GM13976 (cell line): ENCODE measurements at regions not wholly inside any gene's neighbourhood (a gene's known extent, or its start where the extent isn't known, plus 50 kb on each side); places are given as distances from the start of the nearest gene placed in this dataset.
"Not testable (repeated sequence)": the region's sequence is repeated elsewhere in the genome, so short reads cannot be mapped to it uniquely, and the experiment has no call there.

ENCODE experiments used
- DNase-seq: peaks from one replicate; pipeline ENCODE4 v3.0.0; 2012; ENCODE audit warnings: low spot score
- in situ Hi-C: fragments of 300-500 bp; cut with MboI; formaldehyde crosslinking; loops from one replicate; pipeline ENCODE4 v1.12.0; 2022; ENCODE audit warnings: low sequenced_read_pairs, mixed read lengths, inconsistent platforms; ENCODE audit not compliant: unreplicated experiment
- TF ChIP-seq, protein P1 (sequence below): IDR thresholded peaks from 2 replicates; pipeline ENCODE4 v1.5.1; 2012; ENCODE audit warnings: borderline replicate concordance, mild to moderate bottlenecking; ENCODE audit not compliant: insufficient read depth; ENCODE audit errors: extremely low read depth, missing control alignments, control extremely low read depth

DNA sequence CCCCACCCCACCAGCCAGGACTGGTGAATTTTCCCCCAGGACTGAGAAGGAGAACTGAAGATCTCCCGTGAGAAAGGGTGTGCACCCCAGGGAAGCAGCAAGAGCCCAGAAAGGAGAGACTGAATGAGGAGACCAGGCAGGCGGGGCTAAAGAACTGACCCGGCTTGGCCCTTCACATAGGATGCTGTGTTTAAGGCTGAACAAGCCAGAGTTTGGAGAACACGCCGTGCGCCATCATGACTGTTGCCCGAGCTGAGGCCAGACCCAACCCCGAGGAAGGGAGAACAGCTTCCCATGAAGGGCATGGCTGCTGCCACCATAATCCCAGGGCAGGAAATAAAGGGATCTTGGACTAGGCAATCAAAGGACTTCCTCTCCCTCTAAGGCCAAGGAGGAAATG lies 104.7 kb upstream of the SRSF6 start:
- in situ Hi-C loops, result no loop called here
- TF ChIP-seq, protein P1, sequence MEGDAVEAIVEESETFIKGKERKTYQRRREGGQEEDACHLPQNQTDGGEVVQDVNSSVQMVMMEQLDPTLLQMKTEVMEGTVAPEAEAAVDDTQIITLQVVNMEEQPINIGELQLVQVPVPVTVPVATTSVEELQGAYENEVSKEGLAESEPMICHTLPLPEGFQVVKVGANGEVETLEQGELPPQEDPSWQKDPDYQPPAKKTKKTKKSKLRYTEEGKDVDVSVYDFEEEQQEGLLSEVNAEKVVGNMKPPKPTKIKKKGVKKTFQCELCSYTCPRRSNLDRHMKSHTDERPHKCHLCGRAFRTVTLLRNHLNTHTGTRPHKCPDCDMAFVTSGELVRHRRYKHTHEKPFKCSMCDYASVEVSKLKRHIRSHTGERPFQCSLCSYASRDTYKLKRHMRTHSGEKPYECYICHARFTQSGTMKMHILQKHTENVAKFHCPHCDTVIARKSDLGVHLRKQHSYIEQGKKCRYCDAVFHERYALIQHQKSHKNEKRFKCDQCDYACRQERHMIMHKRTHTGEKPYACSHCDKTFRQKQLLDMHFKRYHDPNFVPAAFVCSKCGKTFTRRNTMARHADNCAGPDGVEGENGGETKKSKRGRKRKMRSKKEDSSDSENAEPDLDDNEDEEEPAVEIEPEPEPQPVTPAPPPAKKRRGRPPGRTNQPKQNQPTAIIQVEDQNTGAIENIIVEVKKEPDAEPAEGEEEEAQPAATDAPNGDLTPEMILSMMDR, result no peak
- no peak for DNase-seq

DNA sequence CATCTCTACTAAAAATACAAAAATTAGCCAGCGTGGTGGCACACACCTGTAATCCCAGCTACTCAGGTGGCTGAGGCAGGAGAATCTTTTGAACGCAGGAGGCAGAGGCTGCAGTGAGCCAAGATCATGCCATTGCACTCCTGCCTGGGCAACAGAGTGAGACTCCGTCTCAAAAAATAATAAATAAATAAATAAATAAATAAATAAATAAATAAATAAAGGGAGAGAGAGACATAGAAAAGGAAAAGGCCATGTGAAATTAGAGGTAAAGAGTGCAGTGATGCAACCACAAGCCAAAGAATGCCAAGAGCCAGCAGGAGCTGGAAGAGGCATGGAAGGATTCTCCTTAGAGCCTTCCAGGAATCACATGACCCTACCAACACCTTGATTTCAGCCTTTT lies 107.0 kb upstream of the SRSF6 start:
- DNase-seq, in situ Hi-C loops: not testable (repeated sequence)

DNA sequence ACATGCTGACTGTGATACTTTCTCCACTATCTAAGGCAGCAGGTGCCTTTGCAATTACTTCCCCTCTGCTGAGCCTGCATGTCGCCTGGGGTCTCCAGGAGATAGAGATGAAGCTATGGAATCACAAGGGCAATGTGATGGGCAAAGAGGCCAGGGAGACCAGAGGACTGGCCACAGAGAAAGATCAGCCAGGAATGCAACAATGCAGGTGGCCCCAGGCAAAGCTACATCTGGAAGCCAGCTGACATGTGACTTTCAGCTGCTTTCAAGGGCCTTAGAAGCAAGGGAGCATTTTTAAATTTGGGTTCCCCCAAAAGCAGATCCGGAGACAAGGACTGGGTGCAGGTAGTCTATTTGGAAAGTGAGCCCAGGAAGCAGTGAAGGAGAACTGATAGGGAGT lies 107.9 kb upstream of the SRSF6 start:
- DNase-seq, result no peak
- in situ Hi-C loops, result no loop called here
- TF ChIP-seq, protein P1, result no peak

DNA sequence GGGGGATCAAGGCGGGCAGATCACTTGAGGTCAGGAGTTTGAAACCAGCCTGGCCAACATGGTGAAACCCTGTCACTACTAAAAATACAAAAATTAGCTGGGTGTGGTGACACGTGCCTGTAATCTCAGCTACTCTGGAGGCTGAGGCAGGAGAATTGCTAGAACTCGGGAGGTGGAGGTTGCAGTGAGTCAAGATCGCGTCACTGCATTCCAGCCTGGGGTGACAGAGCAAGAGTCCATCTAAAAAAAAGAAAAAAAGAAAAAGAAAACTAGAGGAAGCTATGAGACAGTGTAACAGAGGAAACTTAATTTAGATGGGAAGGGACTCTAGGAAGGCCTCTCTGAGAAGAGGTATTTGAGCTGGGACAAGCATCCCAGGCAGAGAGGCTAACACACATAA lies 109.9 kb upstream of the SRSF6 start:
- DNase-seq, in situ Hi-C loops: not testable (repeated sequence)

DNA sequence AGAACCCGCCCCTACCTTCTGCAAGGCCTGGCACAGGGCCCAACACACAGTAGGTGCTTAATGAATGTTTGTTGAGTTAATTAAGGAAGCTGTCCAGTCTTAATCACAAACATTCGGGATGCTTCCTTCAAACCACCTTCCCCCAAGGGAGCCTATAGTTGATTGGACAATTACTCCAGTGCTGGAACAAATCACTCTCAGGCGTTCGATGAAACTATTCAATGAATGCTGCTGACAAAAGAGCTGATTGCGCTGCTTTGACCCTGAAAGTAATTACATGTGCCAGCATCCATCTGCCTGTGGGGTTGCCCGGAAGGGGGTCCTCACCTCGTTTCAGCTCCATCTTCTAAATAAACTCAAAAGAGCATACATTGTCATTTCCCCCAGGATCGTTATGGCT lies 112.0 kb upstream of the SRSF6 start:
- no peak for DNase-seq
- in situ Hi-C loops, result no loop called here
- TF ChIP-seq, protein P1, result no peak

DNA sequence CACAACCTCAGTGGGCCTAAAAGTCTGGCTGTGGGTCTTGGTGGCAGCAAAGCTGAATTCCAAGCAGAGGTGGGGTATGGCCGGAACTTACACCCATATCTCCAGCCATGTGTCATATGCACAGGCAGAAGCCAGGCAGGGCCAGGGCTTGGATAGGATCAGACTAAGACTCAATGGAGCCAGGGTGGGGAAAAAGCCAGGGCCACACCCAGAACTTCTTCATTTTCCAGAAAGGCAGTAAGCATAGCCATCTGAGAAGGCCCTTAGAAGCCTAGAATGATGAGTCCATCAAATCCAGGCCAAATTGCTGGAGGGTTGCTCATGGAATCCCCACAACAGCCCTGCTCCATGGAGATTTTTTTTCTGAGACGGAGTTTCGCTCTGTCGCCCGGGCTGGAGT lies 116.2 kb upstream of the SRSF6 start:
- TF ChIP-seq, protein P1, result no peak
- DNase-seq, result no peak
- in situ Hi-C loops, result no loop called here

DNA sequence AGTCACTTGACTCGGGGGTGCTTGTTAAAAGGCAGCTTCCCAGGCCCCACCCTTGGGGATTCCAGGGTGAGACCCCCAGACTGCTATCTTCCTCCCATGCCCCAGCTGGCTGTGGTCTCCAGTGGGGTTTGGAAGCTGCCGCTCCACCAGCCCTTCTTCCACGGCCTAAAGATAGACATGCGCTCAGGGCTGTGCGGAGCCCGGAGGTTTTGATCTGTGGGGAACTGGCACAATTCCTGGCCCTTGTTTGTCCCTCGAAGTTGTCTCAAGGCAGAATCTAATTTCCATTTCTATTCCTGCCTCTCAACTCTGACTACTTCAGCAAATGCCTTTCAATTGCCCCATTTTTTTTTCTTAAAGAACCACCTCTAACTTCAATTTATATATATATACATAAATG lies 120.7 kb upstream of the SRSF6 start:
- TF ChIP-seq, protein P1, result no peak
- in situ Hi-C loops, result no loop called here
- no peak for DNase-seq

DNA sequence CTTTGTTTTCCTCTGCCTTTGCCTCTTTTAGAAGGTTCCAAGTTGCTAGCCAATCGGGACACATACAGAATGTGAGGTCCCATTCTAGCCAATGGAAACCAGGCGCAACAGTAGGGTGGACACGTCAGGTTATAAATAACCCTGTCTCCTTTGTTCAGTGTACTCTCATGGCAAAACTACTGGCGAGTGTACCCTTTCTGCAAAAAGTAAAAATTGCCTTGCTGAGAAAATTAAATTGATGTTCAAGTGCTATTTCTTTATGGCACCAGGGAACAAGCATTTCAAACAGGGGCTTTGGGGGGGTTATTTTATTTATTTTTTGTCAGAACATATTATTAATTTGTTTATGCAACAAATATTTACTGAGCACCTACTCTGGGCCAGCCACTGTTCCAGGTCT lies 123.6 kb upstream of the SRSF6 start:
- TF ChIP-seq, protein P1, result no peak
- in situ Hi-C loops, result no loop called here
- DNase-seq, result no peak
